HepG2 (cell line): ENCODE measurements at regions not wholly inside any gene's neighbourhood (a gene's known extent, or its start where the extent isn't known, plus 50 kb on each side); places are given as distances from the start of the nearest gene placed in this dataset.

ENCODE experiments used
- ATAC-seq: fragments of 200-7000 bp; cut with Tn5 transposase; 3 replicates; pipeline ENCODE4 v1.9.1; 2020; ENCODE audit warnings: mild to moderate bottlenecking, moderate library complexity
- BruUV-seq: library from RNA; stranded (reverse); fragments of 400-500 nt; replicated peaks from 2 replicates; lab custom pipeline; 2021; lab: Mats Ljungman, UMichigan
- CTCF ChIA-PET: fragments of 300-600 bp; formaldehyde crosslinking; extraction: SDS; loops from one replicate; lab custom pipeline; 2021; ENCODE audit warnings: low total read pairs, inconsistent platforms, low intra/inter-chr PET ratio; lab: Yijun Ruan, JAX
- POLR2A ChIA-PET: fragments of 350-600 bp; sonication (Branson Sonifier 250); formaldehyde crosslinking; loops from one replicate; lab custom pipeline; 2020; ENCODE audit warnings: antibody characterized with exemption, inconsistent platforms; lab: Yijun Ruan, JAX
- DNase-seq: peaks from one replicate; pipeline ENCODE4 v3.0.0-alpha.2; 2015; ENCODE audit warnings: low spot score
- FAIRE-seq: peaks from 3 replicates; lab custom pipeline; 2011; peaks lifted over from hg19 to GRCh38; lab: Jason Lieb, UNC
- H2AFZ ChIP-seq: one replicate; pipeline ENCODE4 v1.6.1; 2011; ENCODE audit warnings: low read length, inconsistent platforms
- H3K27ac ChIP-seq: fragments of 300-600 bp; 3 replicates; pipeline ENCODE4 v1.8.0; 2011; ENCODE audit warnings: mixed run types, mild to moderate bottlenecking, mixed read lengths, low read length, inconsistent platforms; ENCODE audit not compliant: insufficient read depth; ENCODE audit errors: extremely low read length
- H3K27me3 ChIP-seq, 2 experiments: fragments of 200-600 bp in 1 of 2; 2 replicates in 1 of 2; 3 replicates in 1 of 2; pipeline versions ENCODE4 v1.6.0 to v1.8.0; 2011; ENCODE audit warnings: low read length in 2 of 2, mild to moderate bottlenecking in 2 of 2, moderate library complexity in 2 of 2, inconsistent platforms in 1 of 2; ENCODE audit not compliant: insufficient read depth in 2 of 2, control insufficient read depth in 1 of 2
- H3K36me3 ChIP-seq, 2 experiments: fragments of 200-600 bp in 1 of 2; replicated peaks in 1 of 2; 2 replicates in 1 of 2; 3 replicates in 1 of 2; pipeline versions ENCODE4 v1.5.1 to v1.8.0; 2011; ENCODE audit warnings: low read length in 2 of 2, inconsistent platforms in 1 of 2; ENCODE audit not compliant: insufficient read depth in 2 of 2, control insufficient read depth in 1 of 2
- H3K4me1 ChIP-seq: 2 replicates; pipeline ENCODE4 v1.5.1; 2012; ENCODE audit warnings: low read length, inconsistent platforms; ENCODE audit not compliant: insufficient read depth
- H3K4me2 ChIP-seq: 2 replicates; pipeline ENCODE4 v1.6.0; 2011; ENCODE audit warnings: low read depth, low read length, inconsistent platforms
- H3K4me3 ChIP-seq, 3 experiments: fragments of 200-600 bp in 1 of 3; sonication (generic), shearing (Covaris generic) in 1 of 3; replicated peaks in 1 of 3; 2 replicates each; pipeline ENCODE4 v1.5.1; 2011 to 2016; ENCODE audit warnings: low read length in 3 of 3, inconsistent platforms in 2 of 3, low read depth in 2 of 3, mild to moderate bottlenecking in 2 of 3, control low read depth in 1 of 3, mixed read lengths in 1 of 3; ENCODE audit not compliant: insufficient read depth in 1 of 3
- H3K79me2 ChIP-seq: one replicate; pipeline ENCODE4 v1.6.1; 2011; ENCODE audit warnings: low read length, inconsistent platforms; ENCODE audit not compliant: insufficient read depth
- H3K9ac ChIP-seq: 2 replicates; pipeline ENCODE4 v1.6.0; 2011; ENCODE audit warnings: mild to moderate bottlenecking, low read depth, low read length, inconsistent platforms; ENCODE audit not compliant: insufficient read depth
- H3K9me3 ChIP-seq: 2 replicates; pipeline ENCODE4 v1.5.1; 2012; ENCODE audit warnings: mild to moderate bottlenecking, low read length
- H4K20me1 ChIP-seq: 2 replicates; pipeline ENCODE4 v1.6.0; 2011; ENCODE audit warnings: inconsistent platforms, mild to moderate bottlenecking, low read length, moderate library complexity; ENCODE audit not compliant: insufficient read depth
- ETV6 ChIP-seq: sonication (generic); formaldehyde crosslinking; conservative IDR thresholded peaks from 2 replicates; pipeline ENCODE4 v1.4.0; 2020; ENCODE audit warnings: missing genetic modification reagents
- HOXA3 ChIP-seq: sonication (generic); formaldehyde crosslinking; IDR thresholded peaks from 2 replicates; pipeline ENCODE4 v1.5.0; 2020; ENCODE audit warnings: missing genetic modification reagents
- KDM1A ChIP-seq: IDR thresholded peaks from 2 replicates; pipeline ENCODE4 v1.6.1; 2016; ENCODE audit warnings: missing compliant biosample characterization
- NCOA5 ChIP-seq: sonication (generic); formaldehyde crosslinking; IDR thresholded peaks from 2 replicates; pipeline ENCODE4 v1.4.0; 2020; ENCODE audit warnings: missing genetic modification reagents
- RCOR2 ChIP-seq: IDR thresholded peaks from 2 replicates; pipeline ENCODE4 v1.6.1; 2016; ENCODE audit warnings: missing biosample characterization, missing genetic modification reagents
- REPIN1 ChIP-seq: sonication (generic); formaldehyde crosslinking; IDR thresholded peaks from 2 replicates; pipeline ENCODE4 v1.8.0; 2022; ENCODE audit warnings: missing genetic modification reagents, low read depth, mild to moderate bottlenecking, borderline replicate concordance
- SMAD1 ChIP-seq: sonication (generic); formaldehyde crosslinking; IDR thresholded peaks from 2 replicates; pipeline ENCODE4 v1.4.0; 2020; ENCODE audit warnings: missing genetic modification reagents, low read depth, mild to moderate bottlenecking, borderline replicate concordance
- SMARCE1 ChIP-seq: fragments of 450-650 bp; IDR thresholded peaks from 2 replicates; pipeline ENCODE4 v1.6.1; 2017; ENCODE audit warnings: borderline replicate concordance
- ZBTB8A ChIP-seq: sonication (generic); formaldehyde crosslinking; IDR thresholded peaks from 2 replicates; pipeline ENCODE4 v1.4.0; 2020; ENCODE audit warnings: mild to moderate bottlenecking, low read depth, missing genetic modification reagents, borderline replicate concordance
- ZNF121 ChIP-seq: sonication (generic); formaldehyde crosslinking; IDR thresholded peaks from 2 replicates; pipeline ENCODE4 v1.5.0; 2020; ENCODE audit warnings: mild to moderate bottlenecking, missing genetic modification reagents
- ZNF180 ChIP-seq: sonication (generic); formaldehyde crosslinking; IDR thresholded peaks from 2 replicates; pipeline ENCODE4 v1.4.0; 2020; ENCODE audit warnings: low read depth, missing genetic modification reagents, borderline replicate concordance
- ZNF251 ChIP-seq: sonication (generic); formaldehyde crosslinking; IDR thresholded peaks from 2 replicates; pipeline ENCODE4 v1.9.0; 2021; ENCODE audit warnings: mild to moderate bottlenecking, missing genetic modification reagents
- ZNF335 ChIP-seq: sonication (generic); formaldehyde crosslinking; IDR thresholded peaks from 2 replicates; pipeline ENCODE4 v1.4.0; 2020; ENCODE audit warnings: missing genetic modification reagents
- ZNF530 ChIP-seq: sonication (generic); formaldehyde crosslinking; IDR thresholded peaks from 2 replicates; pipeline ENCODE4 v1.5.0; 2020; ENCODE audit warnings: low read depth, mild to moderate bottlenecking, missing genetic modification reagents
- ZNF660 ChIP-seq: sonication (generic); formaldehyde crosslinking; IDR thresholded peaks from 2 replicates; pipeline ENCODE4 v1.5.1; 2020; ENCODE audit warnings: mild to moderate bottlenecking, low read depth, missing genetic modification reagents, borderline replicate concordance
- WGBS: methylation state at CpG from one replicate; pipeline ENCODE4 v1.1.6; 2017; ENCODE audit warnings: low lambda C conversion rate; 5-methylcytosine and 5-hydroxymethylcytosine counted together
- in situ Hi-C: cut with HindIII; loops from 2 replicates; pipeline ENCODE4 v1.10.0; 2017; ENCODE audit warnings: low pct_unique_long_range_greater_than_20kb; ENCODE audit not compliant: extremely low pct_ligation_motif_present
- intact Hi-C: fragments of 100-400 bp; cut with micrococcal nuclease; formaldehyde crosslinking; loops from one replicate; pipeline ENCODE4 v1.10.0; 2022; ENCODE audit not compliant: unreplicated experiment
- TF ChIP-seq, protein P1 (sequence below): fragments of 450-650 bp; IDR thresholded peaks from 2 replicates; pipeline ENCODE4 v1.6.1; 2016
- TF ChIP-seq, protein P2 (sequence below), 2 experiments: fragments of 450-650 bp in 1 of 2; sonication (generic) in 1 of 2; formaldehyde crosslinking; IDR thresholded peaks; 2 replicates each; pipeline versions ENCODE4 v1.5.0 to v1.8.0; 2020 to 2022; ENCODE audit warnings: mild to moderate bottlenecking in 1 of 2, missing genetic modification reagents in 1 of 2
- TF ChIP-seq, protein P3 (sequence below): sonication (generic); formaldehyde crosslinking; IDR thresholded peaks from 2 replicates; pipeline ENCODE4 v1.8.0; 2022; ENCODE audit warnings: mild to moderate bottlenecking, missing genetic modification reagents; ENCODE audit not compliant: insufficient replicate concordance
- TF ChIP-seq, protein P4 (sequence below): sonication (generic); formaldehyde crosslinking; IDR thresholded peaks from 2 replicates; pipeline ENCODE4 v1.4.0; 2020; ENCODE audit warnings: low read depth, mild to moderate bottlenecking, missing genetic modification reagents

DNA sequence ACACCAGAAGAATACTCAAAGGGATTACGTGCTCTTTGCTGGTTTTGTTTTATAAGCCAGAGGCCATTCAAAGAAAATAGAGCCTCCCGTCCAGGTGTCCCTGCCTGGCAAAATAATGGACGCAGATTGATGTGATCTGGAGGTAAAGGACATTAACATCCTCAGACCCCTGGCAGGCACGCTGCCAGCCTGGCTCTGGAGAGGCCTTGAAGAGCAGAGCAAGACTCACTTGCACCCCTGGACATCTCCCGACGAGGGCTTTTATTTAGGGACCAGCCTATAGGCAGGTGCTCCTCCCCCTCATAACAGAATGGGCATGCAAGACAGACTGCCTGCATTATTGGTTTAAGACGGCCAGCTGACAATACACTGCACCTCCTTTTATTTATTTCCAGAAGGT lies 291.3 kb downstream of the BCL11A start:
- Histone ChIP-seq H4K20me1 (no peaks in the 10 kb centered on the region), H3K4me3 (no peak overlapping the region)
- no peak for ATAC-seq
- TF ChIP-seq ZNF335 (CRISPR knock-in tag) (no peak), KDM1A (CRISPR knock-in tag) (no peak), REPIN1 (no peak), ZNF530 (CRISPR knock-in tag) (no peak), SMARCE1 (no peak), ZNF180 (CRISPR knock-in tag) (no peak), ZNF251 (no peak), SMAD1 (CRISPR knock-in tag) (no peak), HOXA3 (no peak), NCOA5 (CRISPR knock-in tag) (no peak), ZNF660 (CRISPR knock-in tag) (no peak), ZNF121 (no peak), ETV6 (CRISPR knock-in tag) (no peak), RCOR2 (CRISPR knock-in tag) (no peak), ZBTB8A (CRISPR knock-in tag) (no peak)
- TF ChIP-seq, protein P1, sequence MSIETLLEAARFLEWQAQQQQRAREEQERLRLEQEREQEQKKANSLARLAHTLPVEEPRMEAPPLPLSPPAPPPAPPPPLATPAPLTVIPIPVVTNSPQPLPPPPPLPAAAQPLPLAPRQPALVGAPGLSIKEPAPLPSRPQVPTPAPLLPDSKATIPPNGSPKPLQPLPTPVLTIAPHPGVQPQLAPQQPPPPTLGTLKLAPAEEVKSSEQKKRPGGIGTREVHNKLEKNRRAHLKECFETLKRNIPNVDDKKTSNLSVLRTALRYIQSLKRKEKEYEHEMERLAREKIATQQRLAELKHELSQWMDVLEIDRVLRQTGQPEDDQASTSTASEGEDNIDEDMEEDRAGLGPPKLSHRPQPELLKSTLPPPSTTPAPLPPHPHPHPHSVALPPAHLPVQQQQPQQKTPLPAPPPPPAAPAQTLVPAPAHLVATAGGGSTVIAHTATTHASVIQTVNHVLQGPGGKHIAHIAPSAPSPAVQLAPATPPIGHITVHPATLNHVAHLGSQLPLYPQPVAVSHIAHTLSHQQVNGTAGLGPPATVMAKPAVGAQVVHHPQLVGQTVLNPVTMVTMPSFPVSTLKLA = no peak
- TF ChIP-seq, protein P2, sequence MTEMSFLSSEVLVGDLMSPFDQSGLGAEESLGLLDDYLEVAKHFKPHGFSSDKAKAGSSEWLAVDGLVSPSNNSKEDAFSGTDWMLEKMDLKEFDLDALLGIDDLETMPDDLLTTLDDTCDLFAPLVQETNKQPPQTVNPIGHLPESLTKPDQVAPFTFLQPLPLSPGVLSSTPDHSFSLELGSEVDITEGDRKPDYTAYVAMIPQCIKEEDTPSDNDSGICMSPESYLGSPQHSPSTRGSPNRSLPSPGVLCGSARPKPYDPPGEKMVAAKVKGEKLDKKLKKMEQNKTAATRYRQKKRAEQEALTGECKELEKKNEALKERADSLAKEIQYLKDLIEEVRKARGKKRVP (CRISPR knock-in tag; IDR thresholded peaks at IDR 0.05) = no peak
- TF ChIP-seq, protein P3, sequence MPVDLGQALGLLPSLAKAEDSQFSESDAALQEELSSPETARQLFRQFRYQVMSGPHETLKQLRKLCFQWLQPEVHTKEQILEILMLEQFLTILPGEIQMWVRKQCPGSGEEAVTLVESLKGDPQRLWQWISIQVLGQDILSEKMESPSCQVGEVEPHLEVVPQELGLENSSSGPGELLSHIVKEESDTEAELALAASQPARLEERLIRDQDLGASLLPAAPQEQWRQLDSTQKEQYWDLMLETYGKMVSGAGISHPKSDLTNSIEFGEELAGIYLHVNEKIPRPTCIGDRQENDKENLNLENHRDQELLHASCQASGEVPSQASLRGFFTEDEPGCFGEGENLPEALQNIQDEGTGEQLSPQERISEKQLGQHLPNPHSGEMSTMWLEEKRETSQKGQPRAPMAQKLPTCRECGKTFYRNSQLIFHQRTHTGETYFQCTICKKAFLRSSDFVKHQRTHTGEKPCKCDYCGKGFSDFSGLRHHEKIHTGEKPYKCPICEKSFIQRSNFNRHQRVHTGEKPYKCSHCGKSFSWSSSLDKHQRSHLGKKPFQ (CRISPR knock-in tag) = no peak
- TF ChIP-seq, protein P4, sequence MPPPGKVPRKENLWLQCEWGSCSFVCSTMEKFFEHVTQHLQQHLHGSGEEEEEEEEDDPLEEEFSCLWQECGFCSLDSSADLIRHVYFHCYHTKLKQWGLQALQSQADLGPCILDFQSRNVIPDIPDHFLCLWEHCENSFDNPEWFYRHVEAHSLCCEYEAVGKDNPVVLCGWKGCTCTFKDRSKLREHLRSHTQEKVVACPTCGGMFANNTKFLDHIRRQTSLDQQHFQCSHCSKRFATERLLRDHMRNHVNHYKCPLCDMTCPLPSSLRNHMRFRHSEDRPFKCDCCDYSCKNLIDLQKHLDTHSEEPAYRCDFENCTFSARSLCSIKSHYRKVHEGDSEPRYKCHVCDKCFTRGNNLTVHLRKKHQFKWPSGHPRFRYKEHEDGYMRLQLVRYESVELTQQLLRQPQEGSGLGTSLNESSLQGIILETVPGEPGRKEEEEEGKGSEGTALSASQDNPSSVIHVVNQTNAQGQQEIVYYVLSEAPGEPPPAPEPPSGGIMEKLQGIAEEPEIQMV (CRISPR knock-in tag) = no peak
- TF ChIP-seq, all 625 proteins: peak for 0
- H3K4me2 ChIP-seq = no peak overlapping the region
- in situ Hi-C loops (no loop called here), intact Hi-C loops (no loop called here)
- WGBS = 5% methylated on average over 7 of the region's 7 CpGs
- CTCF ChIA-PET = no interaction called here
- BruUV-seq = no TSS peak
- no peaks in the 10 kb centered on the region for H3K27me3 ChIP-seq
- FAIRE-seq (no peak), DNase-seq (no peak)
- POLR2A ChIA-PET = no interaction called here
- H3K79me2 ChIP-seq = no peaks in the 10 kb centered on the region
- no peak overlapping the region for H2AFZ ChIP-seq
- no peak overlapping the region for H3K27ac ChIP-seq
- H3K9me3 ChIP-seq = no peaks in the 10 kb centered on the region
- H3K4me1 ChIP-seq = no peaks in the 10 kb centered on the region
- H3K9ac ChIP-seq = no peak overlapping the region
- H3K36me3 ChIP-seq = no peaks in the 10 kb centered on the region
